ENCODE measurements at regions not wholly inside any gene's neighbourhood (a gene's known extent, or its start where the extent isn't known, plus 50 kb on each side); places are given as distances from the start of the nearest gene placed in this dataset.

DNA sequence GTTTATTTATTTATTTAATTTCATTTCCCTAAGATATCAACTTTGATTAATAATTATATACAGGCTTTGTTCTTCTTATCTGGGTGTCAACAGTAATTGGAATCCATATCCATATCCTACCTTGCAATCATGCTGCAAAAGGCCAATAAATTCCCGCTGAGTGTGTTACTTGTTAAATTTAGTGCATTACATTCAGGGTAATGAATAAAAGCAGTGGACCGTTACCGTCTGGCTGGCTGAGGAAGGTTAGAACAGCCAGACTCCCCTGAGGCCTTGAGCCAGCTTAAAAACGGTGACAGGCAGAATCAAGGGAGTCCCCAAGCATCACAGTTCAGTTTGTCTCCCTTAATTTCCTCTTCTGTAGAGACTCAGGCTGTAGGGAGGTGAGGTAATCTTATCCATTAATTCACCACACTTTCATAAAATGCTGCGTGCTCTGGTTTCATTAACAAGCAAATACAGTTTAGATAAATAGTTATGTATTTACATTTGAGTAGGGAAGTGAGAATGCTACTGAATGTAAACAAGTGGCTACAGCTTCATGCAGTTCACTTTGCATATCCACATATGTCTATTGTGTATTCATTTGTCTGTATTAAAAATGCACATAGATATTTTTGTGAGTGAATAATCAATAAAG, 888.2 kb upstream of the CXADR start:
- TF ChIP-seq, protein P1, sequence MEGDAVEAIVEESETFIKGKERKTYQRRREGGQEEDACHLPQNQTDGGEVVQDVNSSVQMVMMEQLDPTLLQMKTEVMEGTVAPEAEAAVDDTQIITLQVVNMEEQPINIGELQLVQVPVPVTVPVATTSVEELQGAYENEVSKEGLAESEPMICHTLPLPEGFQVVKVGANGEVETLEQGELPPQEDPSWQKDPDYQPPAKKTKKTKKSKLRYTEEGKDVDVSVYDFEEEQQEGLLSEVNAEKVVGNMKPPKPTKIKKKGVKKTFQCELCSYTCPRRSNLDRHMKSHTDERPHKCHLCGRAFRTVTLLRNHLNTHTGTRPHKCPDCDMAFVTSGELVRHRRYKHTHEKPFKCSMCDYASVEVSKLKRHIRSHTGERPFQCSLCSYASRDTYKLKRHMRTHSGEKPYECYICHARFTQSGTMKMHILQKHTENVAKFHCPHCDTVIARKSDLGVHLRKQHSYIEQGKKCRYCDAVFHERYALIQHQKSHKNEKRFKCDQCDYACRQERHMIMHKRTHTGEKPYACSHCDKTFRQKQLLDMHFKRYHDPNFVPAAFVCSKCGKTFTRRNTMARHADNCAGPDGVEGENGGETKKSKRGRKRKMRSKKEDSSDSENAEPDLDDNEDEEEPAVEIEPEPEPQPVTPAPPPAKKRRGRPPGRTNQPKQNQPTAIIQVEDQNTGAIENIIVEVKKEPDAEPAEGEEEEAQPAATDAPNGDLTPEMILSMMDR (IDR thresholded peaks at IDR 0.05; ENCODE audit: insufficient read depth, low read depth, low read length, missing control alignments), result no peak
- DNase-seq (ENCODE audit: low read depth), result no peak
- no peak overlapping the region for H3K4me3 ChIP-seq (ENCODE audit: low read depth, low read length)

DNA sequence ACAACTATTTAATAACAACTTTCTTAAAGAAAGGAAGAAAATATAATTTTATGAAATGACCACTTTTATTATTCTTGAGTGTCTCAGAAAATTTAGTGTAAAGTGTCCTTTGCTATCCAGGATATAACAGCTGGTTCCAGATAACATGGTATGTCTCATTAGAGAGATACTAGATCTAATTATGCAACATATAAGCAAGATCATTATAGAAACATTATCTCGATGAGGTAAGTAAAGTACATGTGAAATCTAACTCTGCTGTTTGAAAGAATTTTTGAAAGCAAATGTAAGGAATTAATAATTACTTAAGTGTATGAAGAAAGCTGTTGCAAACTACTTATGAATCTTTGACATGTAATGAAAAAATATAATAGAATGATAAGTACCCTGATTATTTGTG, 887.4 kb upstream of the CXADR start:
- no peak overlapping the region for H3K4me3 ChIP-seq (ENCODE audit: low read depth, low read length)

DNA sequence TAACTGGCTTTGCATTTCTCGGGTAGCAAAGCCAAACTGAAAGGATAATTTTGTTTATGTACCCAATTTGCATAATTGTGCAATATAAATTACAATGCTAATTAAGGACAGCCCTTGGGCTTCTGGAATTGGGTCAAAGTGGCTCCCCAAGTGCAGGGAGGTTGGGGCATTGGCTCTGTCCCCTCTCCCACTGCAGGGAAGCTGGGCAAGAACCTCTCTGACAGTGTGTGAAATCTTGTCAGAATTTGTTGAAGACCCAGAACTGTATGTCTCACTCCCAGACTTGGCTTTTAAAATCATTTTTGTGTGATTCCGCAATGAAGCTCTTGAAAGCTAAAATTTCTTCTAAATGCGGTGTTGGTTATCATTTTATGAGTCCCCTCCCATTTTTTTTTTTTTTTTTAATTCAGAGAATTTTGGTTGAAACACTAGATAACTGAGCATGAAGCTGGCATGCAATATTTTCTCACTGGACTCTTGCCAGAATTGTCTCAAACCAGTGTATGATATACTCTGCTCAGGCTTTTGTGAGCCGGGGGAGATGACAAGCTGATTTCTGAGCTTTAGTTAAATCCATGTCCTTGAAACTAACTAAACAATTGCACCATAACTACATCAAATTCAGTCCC, 878.9 kb upstream of the CXADR start:
- no peak for DNase-seq (ENCODE audit: low read depth)
- no peak overlapping the region for H3K4me3 ChIP-seq (ENCODE audit: low read depth, low read length)
- TF ChIP-seq, protein P1 (IDR thresholded peaks at IDR 0.05; ENCODE audit: insufficient read depth, low read depth, low read length, missing control alignments), result no peak

More for the DNA sequence above, 887.4 kb upstream of the CXADR start:
- TF ChIP-seq, protein P1 (IDR thresholded peaks at IDR 0.05; ENCODE audit: insufficient read depth, low read depth, low read length, missing control alignments), result no peak
- DNase-seq (ENCODE audit: low read depth), result no peak

DNA sequence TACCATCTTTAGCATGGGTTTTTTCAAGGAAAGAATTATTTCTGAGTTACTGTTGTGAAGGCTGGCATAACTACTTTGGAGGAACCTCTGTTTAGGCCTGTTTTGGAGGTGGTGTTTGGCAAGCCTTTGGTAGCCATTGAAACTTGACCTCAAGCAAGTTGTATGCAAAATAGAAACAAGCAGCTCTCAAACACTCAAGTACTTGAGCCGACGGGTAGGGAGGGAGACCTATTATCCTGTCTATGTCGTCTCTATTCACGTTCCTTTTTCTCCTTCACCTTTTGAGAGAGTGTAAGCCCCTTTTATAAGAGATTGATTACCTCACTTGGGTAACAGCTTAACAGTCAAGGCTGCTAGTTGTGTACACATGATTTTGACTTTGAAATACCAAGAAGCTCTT, 878.3 kb upstream of the CXADR start:
- TF ChIP-seq, protein P1 (IDR thresholded peaks at IDR 0.05; ENCODE audit: insufficient read depth, low read depth, low read length, missing control alignments), result no peak

DNA sequence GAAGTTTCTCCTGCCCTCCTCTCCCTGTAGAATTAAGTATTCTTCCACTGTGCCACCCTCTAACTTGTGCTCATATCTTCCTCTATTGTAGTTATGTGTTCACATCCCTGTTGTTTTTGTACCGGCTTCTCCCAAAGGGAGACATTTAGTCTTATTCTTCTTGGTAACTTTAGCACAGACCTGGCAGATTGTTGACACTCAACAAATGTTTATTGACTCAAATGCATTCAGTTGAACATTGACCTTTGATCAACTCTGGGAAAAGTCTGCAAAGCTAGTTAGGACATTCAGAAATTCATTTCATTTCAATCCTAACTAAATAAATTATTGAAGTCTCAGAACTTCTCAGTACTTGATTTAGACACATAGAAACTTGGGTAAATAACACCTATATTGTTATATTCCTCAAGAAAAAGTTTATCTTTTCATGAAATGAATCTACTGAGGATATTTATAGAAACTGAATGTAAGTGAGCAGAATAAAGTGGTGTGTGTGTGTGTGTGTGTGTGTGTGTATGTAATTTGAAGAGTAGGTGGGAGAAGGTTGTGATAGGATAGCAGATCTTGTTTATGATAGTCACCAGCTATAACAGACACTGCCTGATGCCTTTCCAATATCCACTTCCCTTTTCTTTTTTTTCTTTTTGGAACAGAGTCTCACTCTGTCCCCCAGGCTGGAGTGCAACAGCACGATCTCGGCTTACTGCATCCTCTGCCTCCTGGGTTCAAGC, 872.4 kb upstream of the CXADR start:
- no peak for DNase-seq (ENCODE audit: low read depth)
- no peak overlapping the region for H3K4me3 ChIP-seq (ENCODE audit: low read depth, low read length)
- TF ChIP-seq, protein P1 (IDR thresholded peaks at IDR 0.05; ENCODE audit: insufficient read depth, low read depth, low read length, missing control alignments), result no peak

More for the DNA sequence above, 878.3 kb upstream of the CXADR start:
- no peak overlapping the region for H3K4me3 ChIP-seq (ENCODE audit: low read depth, low read length)
- no peak for DNase-seq (ENCODE audit: low read depth)

DNA sequence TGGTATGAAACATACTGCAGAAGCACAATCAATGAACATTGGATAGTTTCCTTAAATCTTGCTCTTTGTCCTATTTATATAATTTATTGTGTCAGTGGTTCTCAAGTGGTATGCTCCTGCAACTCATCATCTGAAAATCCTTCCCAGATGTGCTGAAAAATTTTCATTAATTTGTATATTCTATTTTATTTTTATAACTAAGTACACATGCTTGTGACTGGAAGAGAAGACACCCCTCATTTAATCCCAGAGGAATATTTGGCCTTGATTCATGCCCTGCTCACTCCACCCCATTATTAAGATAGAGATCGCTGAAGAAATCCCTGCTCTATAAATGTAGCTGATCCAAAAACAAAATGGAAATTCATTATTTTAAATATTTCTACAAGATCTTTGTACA, 870.5 kb upstream of the CXADR start:
- DNase-seq (ENCODE audit: low read depth), result no peak
- TF ChIP-seq, protein P1 (IDR thresholded peaks at IDR 0.05; ENCODE audit: insufficient read depth, low read depth, low read length, missing control alignments), result no peak
- no peak overlapping the region for H3K4me3 ChIP-seq (ENCODE audit: low read depth, low read length)
